ENCODE measurements at regions not wholly inside any gene's neighbourhood (a gene's known extent, or its start where the extent isn't known, plus 50 kb on each side); places are given as distances from the start of the nearest gene placed in this dataset.

- TF ChIP-seq, protein P1, sequence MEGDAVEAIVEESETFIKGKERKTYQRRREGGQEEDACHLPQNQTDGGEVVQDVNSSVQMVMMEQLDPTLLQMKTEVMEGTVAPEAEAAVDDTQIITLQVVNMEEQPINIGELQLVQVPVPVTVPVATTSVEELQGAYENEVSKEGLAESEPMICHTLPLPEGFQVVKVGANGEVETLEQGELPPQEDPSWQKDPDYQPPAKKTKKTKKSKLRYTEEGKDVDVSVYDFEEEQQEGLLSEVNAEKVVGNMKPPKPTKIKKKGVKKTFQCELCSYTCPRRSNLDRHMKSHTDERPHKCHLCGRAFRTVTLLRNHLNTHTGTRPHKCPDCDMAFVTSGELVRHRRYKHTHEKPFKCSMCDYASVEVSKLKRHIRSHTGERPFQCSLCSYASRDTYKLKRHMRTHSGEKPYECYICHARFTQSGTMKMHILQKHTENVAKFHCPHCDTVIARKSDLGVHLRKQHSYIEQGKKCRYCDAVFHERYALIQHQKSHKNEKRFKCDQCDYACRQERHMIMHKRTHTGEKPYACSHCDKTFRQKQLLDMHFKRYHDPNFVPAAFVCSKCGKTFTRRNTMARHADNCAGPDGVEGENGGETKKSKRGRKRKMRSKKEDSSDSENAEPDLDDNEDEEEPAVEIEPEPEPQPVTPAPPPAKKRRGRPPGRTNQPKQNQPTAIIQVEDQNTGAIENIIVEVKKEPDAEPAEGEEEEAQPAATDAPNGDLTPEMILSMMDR (IDR thresholded peaks at IDR 0.05; ENCODE audit: low read depth, low read length), result no peak
- no peak for TF ChIP-seq POLR2A (IDR thresholded peaks at IDR 0.05; ENCODE audit: extremely low read depth, insufficient read length)
These were observed 118.9 kb downstream of the LIG4 start for GRCh38 chr13:108096301-108096915.

Data from NB4 (cell line).